ENCODE measurements at regions not wholly inside any gene's neighbourhood (a gene's known extent, or its start where the extent isn't known, plus 50 kb on each side); places are given as distances from the start of the nearest gene placed in this dataset.

DNA sequence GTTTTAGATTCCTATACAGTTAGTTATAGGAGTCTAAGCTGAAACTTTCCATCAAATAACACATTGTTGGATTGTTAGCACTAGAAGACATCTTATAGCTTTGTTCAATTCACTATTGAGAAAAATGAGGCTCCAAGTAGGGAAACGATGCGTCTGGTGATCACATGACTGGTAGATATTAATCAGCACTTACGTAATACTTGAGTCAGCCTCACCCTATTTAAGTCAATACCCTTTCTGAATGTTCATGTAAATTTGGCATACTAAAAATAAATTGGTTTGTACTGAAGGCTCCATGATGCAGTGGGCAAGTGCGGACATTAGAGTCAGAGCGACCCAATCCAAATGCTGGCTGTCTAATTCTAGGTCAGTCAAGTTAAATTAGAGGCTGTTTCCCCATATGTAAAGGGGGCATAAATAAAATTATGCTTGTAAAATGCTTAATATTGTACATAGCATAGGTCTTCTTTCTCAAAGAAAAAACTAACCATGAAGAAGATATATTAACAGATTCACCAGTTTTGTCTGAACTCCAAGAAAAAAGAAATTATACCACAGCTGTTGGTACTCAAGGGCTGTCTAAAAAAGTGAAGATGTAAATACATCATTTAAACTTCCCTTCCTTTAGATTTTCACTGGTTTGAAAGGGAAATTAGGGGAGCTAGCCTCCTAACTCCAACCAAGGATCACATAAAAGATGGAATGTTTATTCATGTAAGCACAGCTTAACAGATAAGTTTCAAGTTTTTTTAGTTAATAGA lies 406.6 kb upstream of the TLE4 start:
- in situ Hi-C loops (cut with HindIII; ENCODE audit: low sequenced_read_pairs), result no loop called here

DNA sequence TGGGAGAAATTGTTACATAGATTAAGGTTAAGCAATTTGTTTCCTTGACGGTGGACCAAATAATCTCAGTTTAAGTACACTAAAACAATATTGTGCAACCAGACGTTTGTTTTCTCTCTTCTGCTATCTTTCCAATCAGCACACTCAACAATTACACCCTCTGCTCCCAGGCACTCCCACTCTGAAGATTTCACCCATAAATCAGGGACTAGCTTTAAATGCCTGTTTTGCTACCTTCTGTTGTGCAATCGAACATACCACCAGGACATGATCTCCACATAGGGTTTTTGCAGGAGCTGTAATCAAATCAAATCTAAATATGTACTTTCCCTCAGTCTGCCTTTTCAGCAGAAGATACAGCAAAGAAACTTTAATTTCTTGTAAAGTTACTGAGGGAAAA lies 405.8 kb upstream of the TLE4 start:
- in situ Hi-C loops (cut with HindIII; ENCODE audit: low sequenced_read_pairs), result no loop called here

DNA sequence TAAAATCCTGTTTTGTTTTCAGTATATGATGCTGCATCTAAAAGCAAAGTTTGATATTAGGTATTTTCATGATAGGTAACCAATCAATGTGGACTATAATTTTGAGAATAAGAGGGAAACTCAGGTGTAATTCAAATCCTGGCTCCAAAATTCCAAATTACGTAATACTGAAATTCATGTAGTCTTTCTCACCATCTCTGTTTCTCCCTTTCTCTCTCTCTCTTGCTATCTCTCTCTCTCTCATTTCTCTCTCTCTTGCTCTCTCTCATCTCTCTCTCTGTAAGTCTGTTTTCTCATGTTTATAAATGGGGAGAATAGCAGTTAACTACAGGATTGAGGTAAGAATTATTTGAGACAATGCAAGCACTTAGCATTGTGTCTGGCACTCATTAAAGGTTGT lies 401.1 kb upstream of the TLE4 start:
- in situ Hi-C loops (cut with HindIII; ENCODE audit: low sequenced_read_pairs), result no loop called here

DNA sequence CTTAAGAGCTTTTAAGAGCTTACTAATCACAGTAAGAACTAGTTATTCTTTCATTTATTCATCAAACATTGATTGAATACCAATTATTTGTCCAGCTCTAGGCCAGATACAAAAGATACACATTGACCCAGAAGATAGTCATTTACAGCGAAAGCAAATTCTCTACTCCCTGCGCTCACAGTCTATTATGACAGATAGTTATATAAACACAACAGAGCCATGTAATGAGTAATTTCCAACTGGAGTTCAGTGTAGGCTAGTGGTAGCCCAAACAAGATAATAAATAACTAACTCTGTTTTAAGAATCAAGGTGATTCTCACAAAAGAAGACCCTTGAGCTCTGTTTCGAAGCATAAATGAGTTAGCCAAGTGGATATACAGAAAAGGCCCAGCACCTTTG lies 397.8 kb upstream of the TLE4 start:
- in situ Hi-C loops (cut with HindIII; ENCODE audit: low sequenced_read_pairs), result no loop called here

DNA sequence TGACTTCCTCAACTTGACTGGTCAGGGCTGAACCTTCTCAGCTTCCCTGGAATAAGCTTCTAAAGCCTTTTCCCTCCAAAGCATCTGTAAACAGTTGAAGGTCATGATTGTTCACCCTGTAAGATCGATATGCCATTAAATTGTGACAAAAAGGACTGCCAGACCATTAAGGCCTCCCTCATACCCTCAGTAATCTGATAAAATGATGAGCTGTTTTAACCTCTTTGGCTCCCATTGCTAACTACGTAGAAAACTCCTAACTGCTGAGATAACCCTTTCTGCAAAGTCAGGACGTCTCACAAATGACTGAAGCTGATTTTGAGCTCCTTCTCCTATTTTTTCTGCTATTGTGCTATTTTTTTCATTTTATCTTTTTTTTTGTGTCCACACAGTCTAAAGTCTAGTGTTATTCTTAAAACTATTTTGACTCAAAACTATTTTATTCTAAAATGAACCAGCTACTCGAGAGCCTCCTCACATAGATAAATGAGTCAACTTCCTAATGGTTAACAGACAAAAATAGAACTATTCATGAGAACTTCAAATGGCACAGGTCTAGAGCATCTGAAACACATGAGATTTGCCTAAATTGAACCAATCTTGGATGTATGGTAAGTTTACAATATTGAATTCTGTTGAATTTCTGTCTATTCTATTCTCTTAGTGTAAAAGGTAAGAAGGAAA lies 395.6 kb upstream of the TLE4 start:
- in situ Hi-C loops (cut with HindIII; ENCODE audit: low sequenced_read_pairs), result no loop called here

DNA sequence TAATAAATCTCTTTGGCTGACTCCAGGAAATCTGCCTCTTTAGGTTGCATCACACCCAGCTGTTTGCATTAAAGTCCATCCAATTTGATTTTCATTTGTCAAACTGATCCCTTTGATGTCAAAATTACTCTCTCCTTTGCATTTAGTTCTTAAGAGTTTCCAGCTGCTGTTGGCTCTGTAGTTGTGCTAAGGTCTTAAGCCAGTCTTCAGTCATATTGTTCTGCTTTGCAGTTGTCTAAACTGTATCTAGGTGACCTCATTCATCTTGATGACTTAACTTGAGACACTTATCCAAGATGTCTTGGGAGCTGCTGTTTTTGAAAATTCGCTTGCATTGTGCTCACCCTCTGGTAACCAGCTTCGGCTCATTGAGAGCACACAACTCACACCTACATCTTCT lies 386.9 kb upstream of the TLE4 start:
- in situ Hi-C loops (cut with HindIII; ENCODE audit: low sequenced_read_pairs), result no loop called here

DNA sequence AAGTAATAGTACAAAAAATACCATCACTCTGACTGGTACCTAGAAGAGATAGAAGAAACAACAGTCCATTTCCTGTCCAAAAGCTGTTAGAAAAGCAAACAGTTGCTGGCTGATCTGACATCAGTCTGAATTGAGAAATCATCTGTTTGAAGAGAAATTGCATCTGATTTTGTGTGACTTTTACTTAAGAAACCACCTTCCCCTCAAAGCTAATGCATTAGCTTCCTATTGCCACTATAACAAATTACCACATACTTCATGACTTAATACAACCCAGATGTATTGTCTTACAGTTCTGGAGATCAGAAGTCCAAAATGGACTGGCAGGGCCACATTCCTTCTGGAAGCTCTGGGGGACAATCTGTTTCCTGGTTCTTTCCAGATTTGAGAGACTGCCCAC lies 385.9 kb upstream of the TLE4 start:
- in situ Hi-C loops (cut with HindIII; ENCODE audit: low sequenced_read_pairs), result no loop called here

DNA sequence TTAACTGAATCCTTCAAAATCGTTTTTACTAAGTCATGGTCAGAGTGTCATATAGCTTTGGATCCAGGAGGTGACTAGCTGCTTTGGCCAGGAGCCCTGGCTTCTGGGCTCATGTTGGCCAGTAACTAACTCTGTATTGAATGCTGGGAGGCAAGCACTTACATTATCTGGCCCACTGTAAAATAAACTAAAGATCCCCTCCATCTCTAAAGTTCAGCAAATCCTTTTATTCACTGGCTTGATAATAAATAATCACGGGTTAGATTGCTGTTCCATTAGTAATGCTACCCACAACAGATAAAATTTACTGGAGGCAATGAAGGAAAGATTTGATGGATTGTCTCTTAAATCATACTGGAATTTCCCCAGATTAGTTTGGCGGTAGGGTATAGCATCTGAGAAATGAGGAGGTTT lies 382.2 kb upstream of the TLE4 start:
- in situ Hi-C loops (cut with HindIII; ENCODE audit: low sequenced_read_pairs), result no loop called here

DNA sequence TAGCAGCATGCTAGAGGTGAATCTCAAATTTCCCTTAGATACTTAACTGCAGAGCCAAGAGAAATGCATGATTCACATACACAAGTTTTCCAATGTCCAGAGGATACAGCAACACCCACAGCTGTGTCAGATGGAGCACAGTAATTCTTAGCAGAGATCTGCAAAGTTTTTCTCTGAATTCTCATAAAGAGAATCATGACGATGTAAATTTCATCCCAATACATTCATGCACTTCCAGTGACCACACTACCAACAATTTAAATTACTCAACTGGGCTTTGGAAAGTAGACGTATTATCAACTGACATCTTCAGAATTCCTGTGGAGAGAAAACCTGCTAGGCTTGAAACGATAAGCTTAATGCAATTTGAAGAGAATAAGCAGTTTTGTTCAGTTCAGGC lies 378.8 kb upstream of the TLE4 start:
- in situ Hi-C loops (cut with HindIII; ENCODE audit: low sequenced_read_pairs), result no loop called here

DNA sequence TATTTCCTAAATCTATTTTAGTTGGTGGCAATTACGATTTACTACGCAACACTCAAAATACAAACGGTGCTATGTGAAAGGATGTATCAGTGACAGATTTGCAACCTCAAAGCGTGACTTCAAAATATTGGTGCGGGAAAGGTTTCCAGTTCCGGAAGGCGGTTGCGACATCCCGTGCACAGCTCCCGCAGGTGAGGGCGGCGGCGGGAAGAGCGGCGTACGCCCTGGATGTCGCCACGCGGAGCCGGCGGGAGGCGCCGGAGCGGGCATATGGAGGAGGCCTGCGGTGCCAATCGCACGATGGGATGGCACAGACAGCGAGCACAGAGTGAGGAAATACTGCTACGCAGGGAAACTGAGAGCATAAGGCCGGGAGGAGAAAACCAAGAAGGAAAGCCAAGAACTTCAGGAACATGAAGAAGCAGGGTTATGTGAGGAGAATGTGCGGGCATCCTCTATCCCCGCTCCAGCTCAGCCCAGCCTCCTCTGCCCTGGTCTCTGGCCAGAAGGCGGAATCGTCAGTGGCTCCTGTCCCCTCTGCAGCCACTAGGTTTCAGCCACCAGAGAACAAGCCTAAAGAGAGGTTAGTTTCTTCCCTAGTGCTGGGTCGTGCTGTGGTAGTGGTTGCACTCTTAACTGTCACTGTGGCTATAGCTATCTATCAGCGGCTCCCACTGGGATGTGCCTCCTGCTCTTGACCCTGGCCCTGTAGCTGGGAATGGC lies 378.1 kb upstream of the TLE4 start:
- in situ Hi-C loops (cut with HindIII; ENCODE audit: low sequenced_read_pairs), result no loop called here

DNA sequence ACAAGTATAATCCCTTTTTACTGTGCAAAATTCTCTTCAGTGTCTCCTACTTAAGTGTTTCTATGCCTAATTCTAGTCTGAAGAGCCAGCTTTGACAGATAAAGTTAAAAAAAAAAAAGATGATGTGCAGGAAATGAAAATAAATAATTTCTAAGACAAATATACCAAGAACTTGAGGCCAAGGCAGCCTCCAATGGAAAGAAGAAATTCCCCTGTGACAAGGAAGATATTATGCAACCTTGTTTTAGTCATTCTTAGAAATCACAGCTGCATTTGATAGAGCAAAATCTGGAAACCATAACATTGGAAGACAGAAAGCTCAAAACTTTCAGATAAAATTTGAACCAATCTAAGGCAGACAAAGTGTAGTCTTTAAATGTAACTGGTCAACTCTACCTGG lies 375.9 kb upstream of the TLE4 start:
- in situ Hi-C loops (cut with HindIII; ENCODE audit: low sequenced_read_pairs), result no loop called here

DNA sequence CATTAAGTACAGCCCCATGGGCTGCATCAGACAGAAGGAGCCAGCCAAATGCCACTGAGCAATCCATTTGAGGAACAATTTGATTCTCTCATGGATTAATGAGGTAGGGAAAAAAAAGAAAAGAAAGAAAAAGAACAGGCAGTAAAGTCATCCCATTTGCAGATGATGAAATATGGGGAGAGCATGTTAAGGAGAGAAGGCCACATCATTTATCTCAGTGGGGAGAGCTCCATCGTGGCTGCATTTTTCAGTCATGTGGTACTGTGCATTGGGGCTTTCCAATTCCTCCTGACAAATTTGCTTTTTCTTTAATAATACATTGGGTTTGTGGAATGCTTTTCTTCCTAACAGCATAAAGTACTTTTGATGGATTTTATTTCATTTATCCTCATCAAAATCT lies 375.2 kb upstream of the TLE4 start:
- in situ Hi-C loops (cut with HindIII; ENCODE audit: low sequenced_read_pairs), result no loop called here

DNA sequence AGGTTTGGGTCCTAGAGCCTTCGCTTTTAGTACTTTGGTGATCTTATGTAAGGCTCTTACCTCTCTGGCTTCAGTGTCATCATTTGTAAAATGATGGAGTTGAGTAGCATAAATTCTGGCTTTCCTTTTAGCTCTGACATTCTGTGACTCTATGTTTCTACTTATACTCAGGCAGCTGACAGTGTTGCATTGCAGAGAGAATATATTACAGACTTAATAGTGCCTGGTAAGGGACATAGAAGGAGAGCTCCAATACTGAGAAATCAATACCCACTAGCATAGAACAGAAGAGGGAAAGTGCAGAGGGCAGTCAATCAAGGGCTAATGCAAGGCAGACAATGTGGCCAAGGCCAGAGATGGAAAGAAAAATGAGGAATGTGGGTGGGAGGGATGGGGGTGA lies 371.4 kb upstream of the TLE4 start:
- in situ Hi-C loops (cut with HindIII; ENCODE audit: low sequenced_read_pairs), result no loop called here

DNA sequence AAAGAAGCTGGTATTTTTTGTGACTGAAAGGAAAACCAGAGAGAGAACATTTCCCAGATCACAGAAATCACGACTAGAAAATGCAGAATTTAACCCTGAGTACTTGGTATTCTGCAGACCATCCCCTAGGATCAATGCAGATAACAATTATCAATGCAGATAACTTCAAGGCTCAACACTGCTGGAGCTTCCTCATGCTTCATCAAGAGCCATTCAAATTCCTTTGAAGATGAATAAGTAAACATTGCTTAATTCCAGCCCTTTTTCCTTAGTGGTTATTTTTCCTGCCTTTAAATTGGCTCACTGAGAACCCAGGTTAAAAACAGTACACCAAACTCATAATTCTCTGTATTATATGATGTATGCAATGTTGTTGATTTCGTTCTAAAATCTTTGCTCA lies 370.1 kb upstream of the TLE4 start:
- in situ Hi-C loops (cut with HindIII; ENCODE audit: low sequenced_read_pairs), result no loop called here

DNA sequence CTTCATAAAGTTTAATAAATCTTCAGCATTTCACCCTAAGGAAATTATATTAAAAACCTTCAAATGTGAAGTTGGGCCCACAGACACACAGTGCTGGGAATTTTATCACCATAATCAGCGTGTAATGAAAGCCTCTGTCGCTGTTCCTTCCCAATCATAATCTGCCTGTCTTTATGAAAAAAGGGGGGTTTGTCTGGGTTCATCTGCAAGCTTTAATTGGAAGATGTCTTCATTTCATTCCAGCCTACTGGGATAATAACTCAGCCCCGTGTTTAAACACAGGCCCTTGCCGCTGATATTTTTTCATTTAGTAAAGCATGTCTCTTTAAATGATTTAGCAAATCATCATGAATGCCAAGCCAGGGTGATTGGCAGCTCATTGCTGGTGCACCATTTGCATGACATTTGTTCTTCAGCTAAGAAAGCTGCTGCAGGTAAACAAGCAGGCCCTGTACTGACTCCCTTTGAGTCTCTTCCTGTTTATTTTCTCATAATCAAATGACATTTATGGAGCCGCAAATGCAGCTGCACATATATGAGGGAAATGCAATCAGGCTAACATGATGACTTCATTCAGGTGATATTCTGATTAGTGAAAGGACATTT lies 362.9 kb upstream of the TLE4 start:
- in situ Hi-C loops (cut with HindIII; ENCODE audit: low sequenced_read_pairs), result no loop called here

DNA sequence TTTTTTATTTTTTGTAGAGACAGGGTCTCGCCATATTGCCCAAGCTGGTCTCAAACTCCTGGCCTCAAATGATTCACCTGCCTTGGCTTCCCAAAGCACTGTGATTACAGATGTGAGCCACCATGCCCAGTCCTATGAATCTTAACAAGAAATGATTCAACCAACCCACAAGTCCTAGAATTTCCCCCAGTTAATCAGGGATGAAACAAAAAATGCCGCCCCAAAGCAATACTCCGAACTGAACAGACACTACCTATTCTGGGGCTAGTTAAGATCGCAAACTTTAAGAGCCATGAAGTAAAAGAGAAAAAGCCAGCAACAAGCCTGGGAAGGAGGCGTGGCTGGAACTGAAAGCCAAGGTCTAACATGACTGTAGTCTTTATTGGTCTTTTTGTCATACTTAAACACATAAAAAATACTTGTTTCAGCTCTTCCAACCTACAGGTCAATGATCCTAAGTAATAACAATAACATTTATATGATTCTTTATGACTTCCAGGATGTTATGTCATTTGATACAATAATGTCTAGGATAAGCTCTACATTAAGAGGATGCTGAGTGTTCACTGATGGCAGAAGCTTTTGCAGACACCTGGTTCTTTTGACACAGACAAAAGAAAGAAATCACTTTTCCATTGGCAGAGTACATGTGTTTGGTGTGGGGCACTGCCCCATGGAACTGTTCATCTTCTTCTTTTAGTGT lies 361.1 kb upstream of the TLE4 start:
- in situ Hi-C loops (cut with HindIII; ENCODE audit: low sequenced_read_pairs), result no loop called here

DNA sequence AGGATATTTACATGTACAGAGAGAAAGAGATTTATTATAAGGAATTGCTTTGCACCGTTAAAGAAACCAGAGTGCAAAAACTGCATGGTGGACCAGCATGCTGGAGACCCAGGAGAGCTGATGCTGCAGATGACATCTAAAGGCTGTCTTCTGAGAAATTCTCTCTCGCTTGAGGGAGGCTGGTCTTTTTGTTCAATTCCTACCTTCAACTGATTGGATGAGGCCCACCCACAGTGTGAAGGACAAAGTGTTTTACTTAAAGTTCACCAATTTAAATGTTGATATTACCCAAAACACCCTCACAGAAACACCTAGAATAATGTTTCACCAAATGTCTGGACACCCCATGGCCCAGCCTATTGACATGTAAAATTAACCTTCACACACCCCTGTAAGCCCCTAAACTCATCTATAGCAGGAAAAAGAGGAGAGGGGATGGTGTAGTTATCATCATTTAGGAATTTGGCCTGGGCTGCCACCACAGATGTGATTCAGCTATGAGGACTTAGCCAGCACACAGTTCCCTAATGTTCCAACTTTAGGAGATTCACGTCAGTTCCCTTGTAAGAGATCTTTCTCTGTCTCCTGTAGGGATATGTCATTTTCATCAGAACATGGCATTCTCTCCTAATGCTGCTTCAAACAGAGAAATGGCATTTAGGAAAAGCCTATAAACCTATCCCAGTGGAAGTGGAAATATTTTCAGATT lies 358.2 kb upstream of the TLE4 start:
- in situ Hi-C loops (cut with HindIII; ENCODE audit: low sequenced_read_pairs), result no loop called here

DNA sequence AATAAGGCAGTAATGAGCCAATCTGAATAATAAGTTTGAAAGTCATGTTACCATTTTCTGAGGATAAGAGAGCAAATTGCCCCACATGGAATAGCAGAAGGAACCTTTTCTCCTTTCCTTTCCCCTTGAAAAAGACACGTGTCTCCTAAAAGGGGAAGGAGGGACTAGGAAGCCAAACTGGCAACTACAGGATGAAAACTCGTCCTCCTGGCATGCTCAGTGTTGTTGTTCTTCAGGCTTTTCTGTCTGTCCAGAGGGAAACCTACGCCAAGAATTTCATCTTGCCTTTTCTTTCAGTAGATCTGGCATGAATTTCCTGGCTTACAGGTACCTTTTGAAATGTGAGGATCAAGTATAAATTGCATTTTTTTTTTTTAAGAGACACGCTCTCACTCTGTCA lies 355.9 kb upstream of the TLE4 start:
- in situ Hi-C loops (cut with HindIII; ENCODE audit: low sequenced_read_pairs), result no loop called here

DNA sequence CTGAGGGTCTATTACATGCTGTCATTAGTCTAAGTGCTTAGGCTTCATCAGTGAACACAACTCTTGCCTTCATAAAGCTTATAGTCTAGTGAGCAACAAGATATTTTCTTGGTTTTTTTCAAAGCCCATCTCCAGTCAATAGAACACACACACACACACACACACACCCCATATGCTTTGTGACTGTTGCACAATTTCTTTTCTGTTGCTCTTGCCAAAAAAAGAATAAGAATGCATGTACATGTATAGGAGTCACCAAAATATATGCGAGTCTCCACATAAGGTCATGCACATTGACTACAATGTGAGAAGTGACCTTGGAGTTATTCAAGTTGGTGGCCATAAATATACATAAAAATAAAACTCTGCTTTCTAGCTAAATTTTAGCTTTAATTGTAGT lies 351.5 kb upstream of the TLE4 start:
- in situ Hi-C loops (cut with HindIII; ENCODE audit: low sequenced_read_pairs), result no loop called here

DNA sequence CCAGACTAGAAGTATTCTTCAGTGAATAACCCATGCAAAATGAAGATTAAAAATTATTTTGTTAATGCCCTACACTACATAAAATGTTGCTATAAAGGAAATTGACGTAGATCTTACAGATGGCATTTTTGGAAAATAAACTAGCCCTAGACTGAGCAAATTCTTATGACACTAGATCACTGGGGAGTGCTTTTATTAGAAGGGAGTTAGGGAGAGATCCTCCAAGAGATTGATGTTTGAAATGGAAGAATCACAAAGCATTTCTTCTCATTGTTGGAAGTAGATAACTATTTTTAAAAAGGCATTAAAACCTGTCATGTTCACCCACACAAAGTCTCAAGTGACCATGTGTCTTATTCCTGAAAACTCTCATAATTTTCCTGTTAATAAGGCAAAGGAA lies 351.1 kb upstream of the TLE4 start:
- in situ Hi-C loops (cut with HindIII; ENCODE audit: low sequenced_read_pairs), result no loop called here

DNA sequence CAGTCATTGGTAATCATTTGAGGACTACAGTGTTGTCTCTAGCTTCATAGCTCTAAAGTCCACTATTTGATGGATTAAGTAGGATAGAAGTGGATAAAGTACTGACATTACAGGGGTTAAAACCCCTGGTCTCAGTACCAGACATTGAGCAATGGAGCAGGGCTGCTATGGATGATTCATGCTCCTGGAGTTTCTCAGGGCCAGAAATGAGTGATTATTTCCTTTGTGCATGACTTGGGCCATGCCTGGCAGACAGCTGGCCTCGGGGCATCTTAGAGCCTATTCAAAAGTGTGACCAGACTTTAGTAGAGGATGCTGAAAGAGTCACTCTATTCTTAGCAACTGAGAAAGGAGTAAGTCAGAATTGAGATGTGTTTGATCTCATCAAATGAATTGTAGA lies 350.7 kb upstream of the TLE4 start:
- in situ Hi-C loops (cut with HindIII; ENCODE audit: low sequenced_read_pairs), result no loop called here
